Prostate gland (tissue), 2 donors: ENCODE measurements at regions not wholly inside any gene's neighbourhood (a gene's known extent, or its start where the extent isn't known, plus 50 kb on each side); places are given as distances from the start of the nearest gene placed in this dataset.

Source experiments
- POLR2A ChIP-seq: fragments of 450-650 bp; IDR thresholded peaks from one replicate; pipeline ENCODE4 v1.6.1; 2016; ENCODE audit warnings: antibody characterized with exemption, mild to moderate bottlenecking
- POLR2AphosphoS5 ChIP-seq: sonication (generic); formaldehyde crosslinking; IDR thresholded peaks from one replicate; pipeline ENCODE4 v1.6.1; 2017; ENCODE audit warnings: antibody characterized with exemption
- TF ChIP-seq, protein P1 (sequence below), 4 experiments: fragments of 200-600 bp in 2 of 4; fragments of 450-650 bp in 2 of 4; sonication (generic) in 2 of 4; IDR thresholded peaks; 1 replicate in 3 of 4; 2 replicates in 1 of 4; pipeline ENCODE4 v1.5.1; 2016 to 2019; ENCODE audit warnings: antibody characterized with exemption in 4 of 4, mild to moderate bottlenecking in 2 of 4, moderate library complexity in 2 of 4

DNA sequence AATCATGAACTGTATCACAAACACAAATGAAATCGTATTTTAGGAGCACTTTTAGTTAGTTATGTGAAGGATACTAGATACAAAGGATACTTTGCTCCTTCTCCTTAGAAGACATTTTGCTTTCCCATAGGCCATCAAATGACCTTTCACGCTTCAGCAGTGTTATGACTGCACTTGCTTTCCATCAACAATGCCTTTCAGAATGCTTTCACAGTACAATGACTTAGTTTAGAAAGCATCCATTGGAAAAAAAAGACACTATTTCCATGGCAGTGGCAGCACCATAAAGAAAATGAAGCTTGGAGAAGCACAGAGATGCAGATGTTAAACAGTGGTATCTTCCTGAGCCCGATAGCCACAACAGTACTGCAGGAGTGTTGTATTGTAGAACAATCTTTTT, 203.9 kb downstream of the PCSK1 start:
- TF ChIP-seq, protein P1, sequence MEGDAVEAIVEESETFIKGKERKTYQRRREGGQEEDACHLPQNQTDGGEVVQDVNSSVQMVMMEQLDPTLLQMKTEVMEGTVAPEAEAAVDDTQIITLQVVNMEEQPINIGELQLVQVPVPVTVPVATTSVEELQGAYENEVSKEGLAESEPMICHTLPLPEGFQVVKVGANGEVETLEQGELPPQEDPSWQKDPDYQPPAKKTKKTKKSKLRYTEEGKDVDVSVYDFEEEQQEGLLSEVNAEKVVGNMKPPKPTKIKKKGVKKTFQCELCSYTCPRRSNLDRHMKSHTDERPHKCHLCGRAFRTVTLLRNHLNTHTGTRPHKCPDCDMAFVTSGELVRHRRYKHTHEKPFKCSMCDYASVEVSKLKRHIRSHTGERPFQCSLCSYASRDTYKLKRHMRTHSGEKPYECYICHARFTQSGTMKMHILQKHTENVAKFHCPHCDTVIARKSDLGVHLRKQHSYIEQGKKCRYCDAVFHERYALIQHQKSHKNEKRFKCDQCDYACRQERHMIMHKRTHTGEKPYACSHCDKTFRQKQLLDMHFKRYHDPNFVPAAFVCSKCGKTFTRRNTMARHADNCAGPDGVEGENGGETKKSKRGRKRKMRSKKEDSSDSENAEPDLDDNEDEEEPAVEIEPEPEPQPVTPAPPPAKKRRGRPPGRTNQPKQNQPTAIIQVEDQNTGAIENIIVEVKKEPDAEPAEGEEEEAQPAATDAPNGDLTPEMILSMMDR (IDR thresholded peaks at IDR 0.05), result no peak
- no peak for TF ChIP-seq POLR2AphosphoS5
- no peak for TF ChIP-seq POLR2A
